AG09309 (cell line): ENCODE measurements at regions not wholly inside any gene's neighbourhood (a gene's known extent, or its start where the extent isn't known, plus 50 kb on each side); places are given as distances from the start of the nearest gene placed in this dataset.

ENCODE experiments used
- DNase-seq: peaks from one replicate; pipeline ENCODE4 v3.0.0-alpha.2; 2010; ENCODE audit warnings: low read depth
- H3K4me3 ChIP-seq: 2 replicates; pipeline ENCODE4 v1.5.1; 2011; ENCODE audit warnings: mild to moderate bottlenecking, low read depth, low read length, moderate library complexity; ENCODE audit not compliant: control insufficient read depth
- CTCF ChIP-seq: IDR thresholded peaks from 2 replicates; pipeline ENCODE4 v1.5.1; 2011; ENCODE audit warnings: mild to moderate bottlenecking, low read depth, low read length, inconsistent platforms; ENCODE audit not compliant: insufficient read depth, control insufficient read depth; ENCODE audit errors: missing control alignments

- DNase-seq: no peak
- no peak overlapping the region for H3K4me3 ChIP-seq
- no peak for TF ChIP-seq CTCF
Measured at GRCh38 chr10:130708465-130709070, 572.4 kb downstream of the GLRX3 start.

- no peak for TF ChIP-seq CTCF
- DNase-seq: no peak
- no peak overlapping the region for H3K4me3 ChIP-seq
Measured at GRCh38 chr10:130709415-130709814, 573.2 kb downstream of the GLRX3 start.

- DNase-seq: no peak
- TF ChIP-seq CTCF: no peak
- H3K4me3 ChIP-seq: no peak overlapping the region
Measured at GRCh38 chr10:130711072-130711471, 574.9 kb downstream of the GLRX3 start.

- no peak overlapping the region for H3K4me3 ChIP-seq
- DNase-seq: no peak
- TF ChIP-seq CTCF: no peak
Measured at GRCh38 chr10:130713135-130713534, 576.9 kb downstream of the GLRX3 start.

- TF ChIP-seq CTCF: no peak
- no peak for DNase-seq
- H3K4me3 ChIP-seq: no peak overlapping the region
Measured at GRCh38 chr10:130713731-130714130, 577.5 kb downstream of the GLRX3 start.

GRCh38 chr10:130714742-130715467, 578.7 kb downstream of the GLRX3 start:
- TF ChIP-seq CTCF: no peak
- no peak for DNase-seq
- H3K4me3 ChIP-seq: no peak overlapping the region
